HepG2 (cell line): ENCODE measurements at regions not wholly inside any gene's neighbourhood (a gene's known extent, or its start where the extent isn't known, plus 50 kb on each side); places are given as distances from the start of the nearest gene placed in this dataset.

ENCODE experiments used
- ATAC-seq: fragments of 200-7000 bp; cut with Tn5 transposase; 3 replicates; pipeline ENCODE4 v1.9.1; 2020; ENCODE audit warnings: mild to moderate bottlenecking, moderate library complexity
- BruUV-seq: library from RNA; stranded (reverse); fragments of 400-500 nt; replicated peaks from 2 replicates; lab custom pipeline; 2021; lab: Mats Ljungman, UMichigan
- CTCF ChIA-PET: fragments of 300-600 bp; formaldehyde crosslinking; extraction: SDS; loops from one replicate; lab custom pipeline; 2021; ENCODE audit warnings: low total read pairs, inconsistent platforms, low intra/inter-chr PET ratio; lab: Yijun Ruan, JAX
- POLR2A ChIA-PET: fragments of 350-600 bp; sonication (Branson Sonifier 250); formaldehyde crosslinking; loops from one replicate; lab custom pipeline; 2020; ENCODE audit warnings: antibody characterized with exemption, inconsistent platforms; lab: Yijun Ruan, JAX
- DNase-seq: peaks from one replicate; pipeline ENCODE4 v3.0.0-alpha.2; 2015; ENCODE audit warnings: low spot score
- FAIRE-seq: peaks from 3 replicates; lab custom pipeline; 2011; peaks lifted over from hg19 to GRCh38; lab: Jason Lieb, UNC
- H2AFZ ChIP-seq: one replicate; pipeline ENCODE4 v1.6.1; 2011; ENCODE audit warnings: low read length, inconsistent platforms
- H3K27ac ChIP-seq: fragments of 300-600 bp; 3 replicates; pipeline ENCODE4 v1.8.0; 2011; ENCODE audit warnings: mixed run types, mild to moderate bottlenecking, mixed read lengths, low read length, inconsistent platforms; ENCODE audit not compliant: insufficient read depth; ENCODE audit errors: extremely low read length
- H3K27me3 ChIP-seq, 2 experiments: fragments of 200-600 bp in 1 of 2; 2 replicates in 1 of 2; 3 replicates in 1 of 2; pipeline versions ENCODE4 v1.6.0 to v1.8.0; 2011; ENCODE audit warnings: low read length in 2 of 2, mild to moderate bottlenecking in 2 of 2, moderate library complexity in 2 of 2, inconsistent platforms in 1 of 2; ENCODE audit not compliant: insufficient read depth in 2 of 2, control insufficient read depth in 1 of 2
- H3K36me3 ChIP-seq, 2 experiments: fragments of 200-600 bp in 1 of 2; replicated peaks in 1 of 2; 2 replicates in 1 of 2; 3 replicates in 1 of 2; pipeline versions ENCODE4 v1.5.1 to v1.8.0; 2011; ENCODE audit warnings: low read length in 2 of 2, inconsistent platforms in 1 of 2; ENCODE audit not compliant: insufficient read depth in 2 of 2, control insufficient read depth in 1 of 2
- H3K4me1 ChIP-seq: 2 replicates; pipeline ENCODE4 v1.5.1; 2012; ENCODE audit warnings: low read length, inconsistent platforms; ENCODE audit not compliant: insufficient read depth
- H3K4me2 ChIP-seq: 2 replicates; pipeline ENCODE4 v1.6.0; 2011; ENCODE audit warnings: low read depth, low read length, inconsistent platforms
- H3K4me3 ChIP-seq, 3 experiments: fragments of 200-600 bp in 1 of 3; sonication (generic), shearing (Covaris generic) in 1 of 3; replicated peaks in 1 of 3; 2 replicates each; pipeline ENCODE4 v1.5.1; 2011 to 2016; ENCODE audit warnings: low read length in 3 of 3, inconsistent platforms in 2 of 3, low read depth in 2 of 3, mild to moderate bottlenecking in 2 of 3, control low read depth in 1 of 3, mixed read lengths in 1 of 3; ENCODE audit not compliant: insufficient read depth in 1 of 3
- H3K79me2 ChIP-seq: one replicate; pipeline ENCODE4 v1.6.1; 2011; ENCODE audit warnings: low read length, inconsistent platforms; ENCODE audit not compliant: insufficient read depth
- H3K9ac ChIP-seq: 2 replicates; pipeline ENCODE4 v1.6.0; 2011; ENCODE audit warnings: mild to moderate bottlenecking, low read depth, low read length, inconsistent platforms; ENCODE audit not compliant: insufficient read depth
- H3K9me3 ChIP-seq: 2 replicates; pipeline ENCODE4 v1.5.1; 2012; ENCODE audit warnings: mild to moderate bottlenecking, low read length
- H4K20me1 ChIP-seq: 2 replicates; pipeline ENCODE4 v1.6.0; 2011; ENCODE audit warnings: inconsistent platforms, mild to moderate bottlenecking, low read length, moderate library complexity; ENCODE audit not compliant: insufficient read depth
- MED8 ChIP-seq: sonication (generic); formaldehyde crosslinking; IDR thresholded peaks from 2 replicates; pipeline ENCODE4 v1.8.1; 2023; ENCODE audit warnings: mild to moderate bottlenecking, missing genetic modification reagents; ENCODE audit not compliant: insufficient replicate concordance
- MTF2 ChIP-seq: sonication (generic); formaldehyde crosslinking; IDR thresholded peaks from 2 replicates; pipeline ENCODE4 v1.5.0; 2020; ENCODE audit warnings: missing genetic modification reagents, borderline replicate concordance
- SETDB1 ChIP-seq: sonication (generic); formaldehyde crosslinking; IDR thresholded peaks from 2 replicates; pipeline ENCODE4 v1.5.1; 2020; ENCODE audit warnings: missing genetic modification reagents, mild to moderate bottlenecking, borderline replicate concordance
- SOX6 ChIP-seq, 2 experiments: fragments of 450-650 bp in 1 of 2; sonication (generic) in 1 of 2; formaldehyde crosslinking in 1 of 2; IDR thresholded peaks; 2 replicates each; pipeline versions ENCODE4 v1.4.0 to v1.6.1; 2017 to 2020; ENCODE audit warnings: antibody characterized with exemption in 1 of 2, mild to moderate bottlenecking in 1 of 2, missing genetic modification reagents in 1 of 2
- SRY ChIP-seq: sonication (generic); formaldehyde crosslinking; IDR thresholded peaks from 2 replicates; pipeline ENCODE4 v1.8.0; 2022; ENCODE audit warnings: mild to moderate bottlenecking, missing genetic modification reagents
- ZBTB1 ChIP-seq: sonication (generic); formaldehyde crosslinking; IDR thresholded peaks from 2 replicates; pipeline ENCODE4 v1.4.0; 2020; ENCODE audit warnings: missing genetic modification reagents, borderline replicate concordance
- ZC3H13 ChIP-seq: sonication (generic); formaldehyde crosslinking; IDR thresholded peaks from 2 replicates; pipeline ENCODE4 v1.8.1; 2023; ENCODE audit warnings: mild to moderate bottlenecking, missing genetic modification reagents, moderate library complexity
- ZFP36 ChIP-seq: fragments of 150-350 bp; IDR thresholded peaks from 2 replicates; pipeline ENCODE4 v1.6.1; 2018; ENCODE audit warnings: borderline replicate concordance, low read length, low read depth; ENCODE audit not compliant: partially characterized antibody
- ZNF121 ChIP-seq: sonication (generic); formaldehyde crosslinking; IDR thresholded peaks from 2 replicates; pipeline ENCODE4 v1.5.0; 2020; ENCODE audit warnings: mild to moderate bottlenecking, missing genetic modification reagents
- ZNF343 ChIP-seq: sonication (generic); formaldehyde crosslinking; IDR thresholded peaks from 2 replicates; pipeline ENCODE4 v1.4.0; 2020; ENCODE audit warnings: mild to moderate bottlenecking, missing genetic modification reagents
- ZNF496 ChIP-seq: sonication (generic); formaldehyde crosslinking; IDR thresholded peaks from 2 replicates; pipeline ENCODE4 v1.8.1; 2023; ENCODE audit warnings: mild to moderate bottlenecking, moderate library complexity, missing genetic modification reagents; ENCODE audit not compliant: insufficient replicate concordance
- ZNF724P ChIP-seq: sonication (generic); formaldehyde crosslinking; IDR thresholded peaks from 2 replicates; pipeline ENCODE4 v1.8.0; 2022; ENCODE audit warnings: missing genetic modification reagents, borderline replicate concordance
- ZNF746 ChIP-seq: sonication (generic); formaldehyde crosslinking; IDR thresholded peaks from 2 replicates; pipeline ENCODE4 v1.8.0; 2022; ENCODE audit warnings: mild to moderate bottlenecking, missing genetic modification reagents
- ZNF766 ChIP-seq: sonication (generic); formaldehyde crosslinking; IDR thresholded peaks from 2 replicates; pipeline ENCODE4 v1.5.0; 2020; ENCODE audit warnings: missing genetic modification reagents, borderline replicate concordance
- WGBS: methylation state at CpG from one replicate; pipeline ENCODE4 v1.1.6; 2017; ENCODE audit warnings: low lambda C conversion rate; 5-methylcytosine and 5-hydroxymethylcytosine counted together
- in situ Hi-C: cut with HindIII; loops from 2 replicates; pipeline ENCODE4 v1.10.0; 2017; ENCODE audit warnings: low pct_unique_long_range_greater_than_20kb; ENCODE audit not compliant: extremely low pct_ligation_motif_present
- intact Hi-C: fragments of 100-400 bp; cut with micrococcal nuclease; formaldehyde crosslinking; loops from one replicate; pipeline ENCODE4 v1.10.0; 2022; ENCODE audit not compliant: unreplicated experiment
- TF ChIP-seq, protein P1 (sequence below): sonication (generic); formaldehyde crosslinking; IDR thresholded peaks from 2 replicates; pipeline ENCODE4 v1.4.0; 2020; ENCODE audit warnings: mild to moderate bottlenecking, missing genetic modification reagents
- TF ChIP-seq, protein P2 (sequence below): sonication (generic); formaldehyde crosslinking; IDR thresholded peaks from 2 replicates; pipeline ENCODE4 v1.4.0; 2020; ENCODE audit warnings: mild to moderate bottlenecking, missing genetic modification reagents
- TF ChIP-seq, protein P3 (sequence below): sonication (generic); formaldehyde crosslinking; IDR thresholded peaks from 2 replicates; pipeline ENCODE4 v1.5.0; 2020; ENCODE audit warnings: mild to moderate bottlenecking, missing genetic modification reagents
- TF ChIP-seq, protein P4 (sequence below): IDR thresholded peaks from 2 replicates; pipeline ENCODE4 v1.6.1; 2016

DNA sequence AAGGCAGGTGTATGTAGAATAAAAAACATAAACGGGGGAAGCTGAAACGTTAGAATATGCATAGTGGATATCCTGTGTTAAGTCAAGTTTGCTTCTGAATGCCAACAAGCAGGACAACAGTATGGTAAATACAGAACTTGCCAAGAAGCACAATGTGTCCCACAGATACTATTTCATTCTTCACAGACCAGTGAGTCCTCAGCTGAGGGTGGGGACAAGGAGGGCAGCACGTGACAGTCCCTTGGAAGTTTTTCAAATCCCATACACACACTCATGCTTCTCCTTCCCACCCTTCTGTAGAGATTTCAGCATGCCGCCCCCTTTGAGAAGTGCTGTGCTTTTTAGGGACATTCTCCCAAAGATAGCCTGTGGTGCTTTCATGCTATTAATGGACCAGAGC, 268.5 kb upstream of the ECI2 start:
- H3K27me3 ChIP-seq, result peaks cover 0 to 16% of the 10 kb centered on the region in 2 experiments; a peak in 4 of 5 replicates
- in situ Hi-C loops, result no loop called here
- H3K79me2 ChIP-seq, result no peaks in the 10 kb centered on the region
- no peak overlapping the region for H3K4me3 ChIP-seq
- H3K27ac ChIP-seq, result no peak overlapping the region
- ChIA-PET CTCF (no interaction called here), POLR2A (no interaction called here)
- ATAC-seq (no peak), FAIRE-seq (no peak), DNase-seq (no peak)
- no peak overlapping the region for H2AFZ ChIP-seq
- BruUV-seq, result no TSS peak
- intact Hi-C loops, result no loop called here
- no peak for TF ChIP-seq ZNF724P
- TF ChIP-seq, protein P1, sequence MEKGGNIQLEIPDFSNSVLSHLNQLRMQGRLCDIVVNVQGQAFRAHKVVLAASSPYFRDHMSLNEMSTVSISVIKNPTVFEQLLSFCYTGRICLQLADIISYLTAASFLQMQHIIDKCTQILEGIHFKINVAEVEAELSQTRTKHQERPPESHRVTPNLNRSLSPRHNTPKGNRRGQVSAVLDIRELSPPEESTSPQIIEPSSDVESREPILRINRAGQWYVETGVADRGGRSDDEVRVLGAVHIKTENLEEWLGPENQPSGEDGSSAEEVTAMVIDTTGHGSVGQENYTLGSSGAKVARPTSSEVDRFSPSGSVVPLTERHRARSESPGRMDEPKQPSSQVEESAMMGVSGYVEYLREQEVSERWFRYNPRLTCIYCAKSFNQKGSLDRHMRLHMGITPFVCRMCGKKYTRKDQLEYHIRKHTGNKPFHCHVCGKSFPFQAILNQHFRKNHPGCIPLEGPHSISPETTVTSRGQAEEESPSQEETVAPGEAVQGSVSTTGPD (CRISPR knock-in tag), result no peak
- TF ChIP-seq ZC3H13 (CRISPR knock-in tag), result no peak
- TF ChIP-seq ZFP36, result no peak
- no peak for TF ChIP-seq SETDB1 (CRISPR knock-in tag)
- TF ChIP-seq ZNF746 (CRISPR knock-in tag), result no peak
- TF ChIP-seq, protein P2, sequence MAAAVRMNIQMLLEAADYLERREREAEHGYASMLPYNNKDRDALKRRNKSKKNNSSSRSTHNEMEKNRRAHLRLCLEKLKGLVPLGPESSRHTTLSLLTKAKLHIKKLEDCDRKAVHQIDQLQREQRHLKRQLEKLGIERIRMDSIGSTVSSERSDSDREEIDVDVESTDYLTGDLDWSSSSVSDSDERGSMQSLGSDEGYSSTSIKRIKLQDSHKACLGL (CRISPR knock-in tag), result no peak
- TF ChIP-seq MTF2, result no peak
- no peak for TF ChIP-seq MED8 (CRISPR knock-in tag)
- no peak for TF ChIP-seq ZBTB1
- no peak for TF ChIP-seq SRY (CRISPR knock-in tag)
- TF ChIP-seq SOX6 (IDR thresholded peaks at IDR 0.05), result no peak
- no peak for TF ChIP-seq SOX6 (CRISPR knock-in tag; IDR thresholded peaks at IDR 0.05)
- TF ChIP-seq, protein P3, sequence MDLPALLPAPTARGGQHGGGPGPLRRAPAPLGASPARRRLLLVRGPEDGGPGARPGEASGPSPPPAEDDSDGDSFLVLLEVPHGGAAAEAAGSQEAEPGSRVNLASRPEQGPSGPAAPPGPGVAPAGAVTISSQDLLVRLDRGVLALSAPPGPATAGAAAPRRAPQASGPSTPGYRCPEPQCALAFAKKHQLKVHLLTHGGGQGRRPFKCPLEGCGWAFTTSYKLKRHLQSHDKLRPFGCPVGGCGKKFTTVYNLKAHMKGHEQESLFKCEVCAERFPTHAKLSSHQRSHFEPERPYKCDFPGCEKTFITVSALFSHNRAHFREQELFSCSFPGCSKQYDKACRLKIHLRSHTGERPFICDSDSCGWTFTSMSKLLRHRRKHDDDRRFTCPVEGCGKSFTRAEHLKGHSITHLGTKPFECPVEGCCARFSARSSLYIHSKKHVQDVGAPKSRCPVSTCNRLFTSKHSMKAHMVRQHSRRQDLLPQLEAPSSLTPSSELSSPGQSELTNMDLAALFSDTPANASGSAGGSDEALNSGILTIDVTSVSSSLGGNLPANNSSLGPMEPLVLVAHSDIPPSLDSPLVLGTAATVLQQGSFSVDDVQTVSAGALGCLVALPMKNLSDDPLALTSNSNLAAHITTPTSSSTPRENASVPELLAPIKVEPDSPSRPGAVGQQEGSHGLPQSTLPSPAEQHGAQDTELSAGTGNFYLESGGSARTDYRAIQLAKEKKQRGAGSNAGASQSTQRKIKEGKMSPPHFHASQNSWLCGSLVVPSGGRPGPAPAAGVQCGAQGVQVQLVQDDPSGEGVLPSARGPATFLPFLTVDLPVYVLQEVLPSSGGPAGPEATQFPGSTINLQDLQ (CRISPR knock-in tag), result no peak
- TF ChIP-seq ZNF496 (CRISPR knock-in tag), result no peak
- no peak for TF ChIP-seq ZNF766 (CRISPR knock-in tag)
- TF ChIP-seq, protein P4, sequence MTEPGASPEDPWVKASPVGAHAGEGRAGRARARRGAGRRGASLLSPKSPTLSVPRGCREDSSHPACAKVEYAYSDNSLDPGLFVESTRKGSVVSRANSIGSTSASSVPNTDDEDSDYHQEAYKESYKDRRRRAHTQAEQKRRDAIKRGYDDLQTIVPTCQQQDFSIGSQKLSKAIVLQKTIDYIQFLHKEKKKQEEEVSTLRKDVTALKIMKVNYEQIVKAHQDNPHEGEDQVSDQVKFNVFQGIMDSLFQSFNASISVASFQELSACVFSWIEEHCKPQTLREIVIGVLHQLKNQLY (CRISPR knock-in tag), result no peak
- TF ChIP-seq ZNF343 (CRISPR knock-in tag), result no peak
- TF ChIP-seq ZNF121, result no peak
- H3K9ac ChIP-seq, result no peak overlapping the region
- no peaks in the 10 kb centered on the region for H3K36me3 ChIP-seq
- H3K4me2 ChIP-seq, result no peak overlapping the region
- no peaks in the 10 kb centered on the region for H3K9me3 ChIP-seq
- no peaks in the 10 kb centered on the region for H4K20me1 ChIP-seq
- WGBS, result 9% methylated on average over 4 of the region's 4 CpGs
- 0 out of 2 replicates have a peak, but pooled peaks cover 6% of the 10 kb centered on the region for H3K4me1 ChIP-seq
